Endothelial cell of umbilical vein (primary cell): ENCODE measurements at regions not wholly inside any gene's neighbourhood (a gene's known extent, or its start where the extent isn't known, plus 50 kb on each side); places are given as distances from the start of the nearest gene placed in this dataset.

Experiments
- BruUV-seq: library from RNA; stranded (reverse); fragments of 400-500 nt; replicated peaks from 2 replicates; lab custom pipeline; 2021; lab: Mats Ljungman, UMichigan
- CTCF ChIA-PET: fragments of 300-600, 350-600 bp; sonication (Branson Sonifier 250); formaldehyde crosslinking; loops from one replicate; lab custom pipeline; 2021; ENCODE audit warnings: antibody characterized with exemption, inconsistent platforms; lab: Charles Lee
- POLR2A ChIA-PET: fragments of 300-600, 350-600 bp; sonication (Branson Sonifier 250); formaldehyde crosslinking; loops from one replicate; lab custom pipeline; 2021; ENCODE audit warnings: antibody characterized with exemption, inconsistent platforms; lab: Charles Lee
- DNase-seq: peaks from one replicate; pipeline ENCODE4 v3.0.0-alpha.2; 2011; ENCODE audit warnings: low read depth, low spot score
- FAIRE-seq: peaks from 2 replicates; lab custom pipeline; 2011; peaks lifted over from hg19 to GRCh38; lab: Jason Lieb, UNC
- H2AFZ ChIP-seq: 2 replicates; pipeline ENCODE4 v1.6.0; 2012; ENCODE audit warnings: low read depth, low read length, control low read depth, inconsistent platforms
- H3K27ac ChIP-seq: 2 replicates; pipeline ENCODE4 v1.5.1; 2011; ENCODE audit warnings: low read depth, mild to moderate bottlenecking, control low read depth, low read length, moderate library complexity; ENCODE audit not compliant: insufficient read depth
- H3K27me3 ChIP-seq, 2 experiments: 2 replicates each; pipeline versions ENCODE4 v1.6.0 to v1.6.1; 2011; ENCODE audit warnings: low read length in 2 of 2, mixed read lengths in 1 of 2; ENCODE audit not compliant: control insufficient read depth in 2 of 2, insufficient read depth in 2 of 2
- H3K36me3 ChIP-seq, 2 experiments: 2 replicates in 1 of 2; 3 replicates in 1 of 2; pipeline ENCODE4 v1.5.1; 2011; ENCODE audit warnings: low read length in 2 of 2, mild to moderate bottlenecking in 1 of 2, moderate library complexity in 1 of 2; ENCODE audit not compliant: control insufficient read depth in 2 of 2, insufficient read depth in 2 of 2; ENCODE audit errors: extremely low read depth in 1 of 2
- H3K4me1 ChIP-seq: 3 replicates; pipeline ENCODE4 v1.5.1; 2011; ENCODE audit warnings: mild to moderate bottlenecking, low read length; ENCODE audit not compliant: control insufficient read depth, insufficient read depth; ENCODE audit errors: extremely low read depth
- H3K4me2 ChIP-seq: 2 replicates; pipeline ENCODE4 v1.6.1; 2011; ENCODE audit warnings: low read length, control low read depth, mixed read lengths; ENCODE audit not compliant: insufficient read depth
- H3K4me3 ChIP-seq, 3 experiments: fragments of 200-600 bp in 1 of 3; sonication (generic), shearing (Covaris generic) in 1 of 3; replicated peaks in 1 of 3; 2 replicates each; pipeline ENCODE4 v1.5.1; 2011 to 2016; ENCODE audit warnings: control low read depth in 3 of 3, low read length in 3 of 3, mild to moderate bottlenecking in 2 of 3, inconsistent platforms in 1 of 3, low read depth in 1 of 3, moderate library complexity in 1 of 3; ENCODE audit not compliant: insufficient read depth in 1 of 3
- H3K79me2 ChIP-seq: 2 replicates; pipeline ENCODE4 v1.6.0; 2012; ENCODE audit warnings: low read length, inconsistent platforms; ENCODE audit not compliant: control insufficient read depth, insufficient read depth
- H3K9ac ChIP-seq: replicated peaks from 2 replicates; pipeline ENCODE3; 2011; ENCODE audit warnings: low read length, control low read depth; ENCODE audit not compliant: insufficient read depth; ENCODE audit errors: extremely low read depth
- H3K9me1 ChIP-seq: replicated peaks from 3 replicates; pipeline ENCODE4 v1.6.0; 2011; ENCODE audit warnings: mild to moderate bottlenecking, low read length; ENCODE audit not compliant: control insufficient read depth, insufficient read depth; ENCODE audit errors: extremely low read depth
- H3K9me3 ChIP-seq: replicated peaks from 2 replicates; pipeline ENCODE4 v1.5.1; 2012; ENCODE audit warnings: low read length, inconsistent platforms; ENCODE audit not compliant: control insufficient read depth, insufficient read depth
- H4K20me1 ChIP-seq: replicated peaks from 2 replicates; pipeline ENCODE3; 2011; ENCODE audit warnings: mild to moderate bottlenecking, low read length; ENCODE audit not compliant: control insufficient read depth, insufficient read depth; ENCODE audit errors: extremely low read depth
- CTCF ChIP-seq, 2 donors: IDR thresholded peaks; 1 replicate in 1 of 2; 2 replicates in 1 of 2; pipeline ENCODE4 v1.5.1; 2011; ENCODE audit warnings: low read length in 2 of 2, mild to moderate bottlenecking in 2 of 2, moderate library complexity in 2 of 2, control low read depth in 1 of 2, inconsistent platforms in 1 of 2, low read depth in 1 of 2; ENCODE audit not compliant: insufficient read depth in 1 of 2; ENCODE audit errors: extremely low read depth in 1 of 2
- EZH2 ChIP-seq: IDR thresholded peaks from 2 replicates; pipeline ENCODE4 v1.6.1; 2012; ENCODE audit warnings: borderline replicate concordance, low read depth, mild to moderate bottlenecking, moderate library complexity, low read length, inconsistent platforms; ENCODE audit not compliant: severe bottlenecking
- FOS ChIP-seq: IDR thresholded peaks from 2 replicates; pipeline ENCODE4 v1.6.1; 2011; ENCODE audit warnings: mild to moderate bottlenecking, low read length, moderate library complexity, borderline replicate concordance; ENCODE audit not compliant: insufficient read depth
- GATA2 ChIP-seq: IDR thresholded peaks from 2 replicates; pipeline ENCODE4 v1.7.0; 2011; ENCODE audit warnings: low read depth, mild to moderate bottlenecking, moderate library complexity, mixed read lengths, low read length; ENCODE audit not compliant: insufficient read length, insufficient read depth
- JUN ChIP-seq: IDR thresholded peaks from 2 replicates; pipeline ENCODE4 v1.6.1; 2011; ENCODE audit warnings: borderline replicate concordance, low read depth; ENCODE audit not compliant: insufficient read length, insufficient read depth
- MAX ChIP-seq: IDR thresholded peaks from 2 replicates; pipeline ENCODE4 v1.6.1; 2011; ENCODE audit not compliant: insufficient read depth, insufficient read length
- MYC ChIP-seq: IDR thresholded peaks from one replicate; pipeline ENCODE4 v1.6.1; 2011; ENCODE audit warnings: mild to moderate bottlenecking, low read depth, low read length
- POLR2AphosphoS5 ChIP-seq: IDR thresholded peaks from 2 replicates; pipeline ENCODE4 v1.6.1; 2012; ENCODE audit warnings: low read depth, mild to moderate bottlenecking, control low read depth, low read length, moderate library complexity; ENCODE audit not compliant: insufficient read depth
- dilution Hi-C: fragments of 300-500 bp; cut with MboI; formaldehyde crosslinking; loops from one replicate; pipeline ENCODE4 v1.15.0; 2019; ENCODE audit warnings: low sequenced_read_pairs; ENCODE audit not compliant: extremely low pct_ligation_motif_present
- intact Hi-C: fragments of 100-400 bp; cut with micrococcal nuclease; formaldehyde crosslinking; loops from one replicate; pipeline ENCODE4 v1.10.0; 2022

GRCh38 chr11:134503100-134503499, 91.1 kb upstream of the B3GAT1 start:
- Histone ChIP-seq H3K36me3 (no peaks in the 10 kb centered on the region), H3K4me2 (no peak overlapping the region), H4K20me1 (no peaks in the 10 kb centered on the region), H3K27ac (no peak overlapping the region), H3K27me3 (no peaks in the 10 kb centered on the region), H3K79me2 (no peaks in the 10 kb centered on the region), H3K9me1 (no peaks in the 10 kb centered on the region), H3K4me1 (peaks cover 3% of the 10 kb centered on the region), H3K9me3 (peaks cover 2% of the 10 kb centered on the region), H3K4me3 (no peak overlapping the region), H3K9ac (no peak overlapping the region), H2AFZ (no peak overlapping the region)
- dilution Hi-C loops (no loop called here), intact Hi-C loops (no loop called here)
- TF ChIP-seq POLR2AphosphoS5 (no peak), CTCF (IDR thresholded peaks at IDR 0.05; ENCODE audit: extremely low read depth in 1 of 2, insufficient read depth in 1 of 2, low read depth in 1 of 2, low read length in 2 of 2) (no peak), JUN (no peak), GATA2 (no peak), EZH2 (no peak), FOS (no peak), MAX (no peak), MYC (no peak)
- no peak for FAIRE-seq
- CTCF ChIA-PET, result no interaction called here
- POLR2A ChIA-PET, result no interaction called here
- BruUV-seq, result no TSS peak
- no peak for DNase-seq
